HUES6 (cell line): ENCODE measurements at regions not wholly inside any gene's neighbourhood (a gene's known extent, or its start where the extent isn't known, plus 50 kb on each side); places are given as distances from the start of the nearest gene placed in this dataset.

Source experiments
- H3K27ac ChIP-seq: 2 replicates; pipeline ENCODE4 v1.7.0; 2013; ENCODE audit warnings: low read depth, mild to moderate bottlenecking, low read length, inconsistent platforms
- H3K27me3 ChIP-seq: 2 replicates; pipeline ENCODE4 v1.6.1; 2013; ENCODE audit warnings: low read length; ENCODE audit not compliant: control insufficient read depth, insufficient read depth
- H3K36me3 ChIP-seq: 2 replicates; pipeline ENCODE4 v1.6.1; 2013; ENCODE audit warnings: low read length; ENCODE audit not compliant: control insufficient read depth, insufficient read depth
- H3K4me1 ChIP-seq: 2 replicates; pipeline ENCODE4 v1.6.1; 2013; ENCODE audit warnings: low read length; ENCODE audit not compliant: control insufficient read depth, insufficient read depth
- H3K4me3 ChIP-seq: 2 replicates; pipeline ENCODE4 v1.5.1; 2013; ENCODE audit warnings: low read depth, low read length
- H3K9ac ChIP-seq: one replicate; pipeline ENCODE4 v1.6.1; 2013; ENCODE audit warnings: mild to moderate bottlenecking, low read length
- H3K9me3 ChIP-seq: 2 replicates; pipeline ENCODE4 v1.6.1; 2013; ENCODE audit warnings: low read depth, low read length; ENCODE audit not compliant: control insufficient read depth, insufficient read depth

- H3K9me3 ChIP-seq: no peaks in the 10 kb centered on the region
- H3K27me3 ChIP-seq: no peaks in the 10 kb centered on the region
- no peak overlapping the region for H3K27ac ChIP-seq
- H3K4me1 ChIP-seq: no peaks in the 10 kb centered on the region
- no peaks in the 10 kb centered on the region for H3K36me3 ChIP-seq
- no peak overlapping the region for H3K4me3 ChIP-seq
- no peak overlapping the region for H3K9ac ChIP-seq
Measured at GRCh38 chr1:104531990-104532389, 782.3 kb downstream of the AMY1C start.

DNA sequence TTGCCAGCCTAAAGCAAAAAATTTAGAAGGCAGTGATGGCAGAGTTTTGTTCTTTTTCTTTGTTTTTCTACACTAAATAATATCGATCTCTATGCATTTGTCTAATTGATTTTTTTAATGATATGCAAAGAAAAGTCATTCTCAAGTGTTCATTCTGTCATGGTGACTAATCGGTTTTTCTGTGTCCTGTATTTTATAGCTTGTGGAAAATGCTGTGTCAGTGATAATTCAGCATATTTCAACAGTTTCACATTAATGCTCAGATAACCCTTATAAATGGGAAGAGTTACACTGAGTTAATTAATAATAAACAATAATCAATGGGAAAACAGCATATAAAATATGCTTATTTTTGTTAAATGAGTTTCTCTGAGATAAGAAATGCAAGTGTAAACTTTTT, 824.9 kb downstream of the AMY1C start:
- no peaks in the 10 kb centered on the region for H3K27me3 ChIP-seq
- H3K9ac ChIP-seq: no peak overlapping the region
- H3K4me3 ChIP-seq: no peak overlapping the region
- no peaks in the 10 kb centered on the region for H3K9me3 ChIP-seq
- no peak overlapping the region for H3K27ac ChIP-seq
- H3K36me3 ChIP-seq: no peaks in the 10 kb centered on the region
- H3K4me1 ChIP-seq: no peaks in the 10 kb centered on the region

DNA sequence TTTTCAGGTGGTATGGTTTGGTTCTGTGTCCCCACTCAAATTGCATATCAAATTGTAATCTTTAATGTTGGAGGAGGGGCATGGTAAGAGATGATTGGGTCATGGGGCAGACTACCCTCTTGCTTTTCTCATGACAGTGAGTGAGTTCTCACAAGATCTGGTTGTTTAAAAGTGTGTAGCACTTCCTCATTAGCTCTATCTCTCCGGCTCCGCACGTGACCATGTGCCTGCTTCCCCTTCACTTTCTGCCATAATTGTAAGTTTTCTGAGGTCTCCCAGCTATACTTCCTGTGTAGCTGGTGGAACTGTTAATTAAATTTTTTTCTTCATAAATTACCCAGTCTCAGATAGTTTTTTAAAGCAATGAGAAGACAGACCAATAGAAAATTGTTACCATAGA, 843.2 kb downstream of the AMY1C start:
- Histone ChIP-seq H3K4me1 (0 out of 2 replicates have a peak, but pooled peaks cover 2% of the 10 kb centered on the region), H3K9ac (no peak overlapping the region), H3K36me3 (no peaks in the 10 kb centered on the region), H3K27ac (no peak overlapping the region), H3K9me3 (peaks cover 7% of the 10 kb centered on the region; the same call in 1 of the 2 replicates), H3K4me3 (no peak overlapping the region), H3K27me3 (no peaks in the 10 kb centered on the region)

GRCh38 chr1:104593413-104594187, 843.9 kb downstream of the AMY1C start:
- Histone ChIP-seq H3K27ac (no peak overlapping the region), H3K36me3 (no peaks in the 10 kb centered on the region), H3K4me3 (no peak overlapping the region), H3K4me1 (0 out of 2 replicates have a peak, but pooled peaks cover 2% of the 10 kb centered on the region), H3K9me3 (peaks cover 7% of the 10 kb centered on the region; the same call in 1 of the 2 replicates), H3K9ac (no peak overlapping the region), H3K27me3 (no peaks in the 10 kb centered on the region)

- Histone ChIP-seq H3K36me3 (no peaks in the 10 kb centered on the region), H3K4me1 (no peaks in the 10 kb centered on the region), H3K27ac (no peak overlapping the region), H3K9me3 (peaks cover 21% of the 10 kb centered on the region), H3K27me3 (no peaks in the 10 kb centered on the region), H3K9ac (no peak overlapping the region), H3K4me3 (no peak overlapping the region)
Measured at GRCh38 chr1:104617474-104617873, 867.8 kb downstream of the AMY1C start.

- Histone ChIP-seq H3K27me3 (no peaks in the 10 kb centered on the region), H3K9ac (no peak overlapping the region)
Measured at GRCh38 chr1:104621221-104621620, 871.5 kb downstream of the AMY1C start.

GRCh38 chr1:104624538-104624937, 874.8 kb downstream of the AMY1C start:
- Histone ChIP-seq H3K27me3 (no peaks in the 10 kb centered on the region), H3K36me3 (no peaks in the 10 kb centered on the region), H3K4me1 (no peaks in the 10 kb centered on the region), H3K9me3 (no peaks in the 10 kb centered on the region), H3K27ac (no peak overlapping the region), H3K9ac (no peak overlapping the region), H3K4me3 (no peak overlapping the region)

More at GRCh38 chr1:104621221-104621620, 871.5 kb downstream of the AMY1C start:
- Histone ChIP-seq H3K9me3 (peaks cover 18% of the 10 kb centered on the region), H3K4me1 (no peaks in the 10 kb centered on the region), H3K36me3 (no peaks in the 10 kb centered on the region), H3K27ac (no peak overlapping the region), H3K4me3 (no peak overlapping the region)

DNA sequence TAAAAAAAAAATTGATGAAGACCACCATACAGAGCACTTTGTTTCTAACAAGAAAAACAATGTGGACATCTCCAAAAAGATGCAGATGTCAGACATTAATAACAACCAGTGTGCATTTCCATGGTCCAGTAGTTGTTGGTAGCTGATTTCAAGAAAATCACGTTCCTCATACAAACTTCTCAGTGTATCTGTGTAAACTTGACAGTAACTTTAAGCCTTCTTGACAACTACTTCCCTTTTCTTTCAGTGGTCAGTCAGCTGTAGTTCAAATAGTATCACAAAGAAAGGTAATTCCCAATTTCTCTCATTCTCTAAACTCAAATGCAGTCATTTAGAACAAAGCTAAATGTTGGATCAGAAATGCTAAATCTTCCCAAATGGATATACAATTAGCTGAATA, 879.9 kb downstream of the AMY1C start:
- H3K4me1 ChIP-seq: no peaks in the 10 kb centered on the region
- no peak overlapping the region for H3K27ac ChIP-seq
- H3K9ac ChIP-seq: no peak overlapping the region
- no peaks in the 10 kb centered on the region for H3K36me3 ChIP-seq
- H3K4me3 ChIP-seq: no peak overlapping the region
- no peaks in the 10 kb centered on the region for H3K27me3 ChIP-seq
- H3K9me3 ChIP-seq: no peaks in the 10 kb centered on the region

- no peak overlapping the region for H3K27ac ChIP-seq
- H3K4me1 ChIP-seq: no peaks in the 10 kb centered on the region
- H3K9me3 ChIP-seq: no peaks in the 10 kb centered on the region
- H3K9ac ChIP-seq: no peak overlapping the region
- H3K27me3 ChIP-seq: no peaks in the 10 kb centered on the region
- H3K4me3 ChIP-seq: no peak overlapping the region
- no peaks in the 10 kb centered on the region for H3K36me3 ChIP-seq
Measured at GRCh38 chr1:104630567-104631149, 881.0 kb downstream of the AMY1C start.

DNA sequence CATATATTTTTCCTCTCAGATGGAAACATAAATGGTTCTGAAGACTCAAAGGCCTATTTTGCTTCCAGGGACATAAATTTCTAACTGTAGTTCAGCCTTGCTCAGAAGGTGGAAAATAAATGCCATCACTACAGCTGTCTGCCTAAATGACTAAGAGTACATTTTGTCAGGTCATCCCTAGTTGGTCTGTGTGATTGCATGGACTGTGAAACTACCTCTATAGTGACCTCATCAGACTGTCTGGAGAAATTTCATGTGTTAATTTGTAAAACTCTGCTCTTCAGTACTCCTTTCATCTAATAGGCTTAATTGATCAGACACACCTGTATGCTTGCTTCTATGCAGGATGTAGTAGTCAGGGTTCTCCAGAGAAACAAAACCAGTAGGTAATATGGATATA, 886.9 kb downstream of the AMY1C start:
- Histone ChIP-seq H3K4me3 (no peak overlapping the region), H3K36me3 (no peaks in the 10 kb centered on the region), H3K9me3 (no peaks in the 10 kb centered on the region), H3K27ac (no peak overlapping the region), H3K4me1 (no peaks in the 10 kb centered on the region), H3K9ac (no peak overlapping the region), H3K27me3 (no peaks in the 10 kb centered on the region)

DNA sequence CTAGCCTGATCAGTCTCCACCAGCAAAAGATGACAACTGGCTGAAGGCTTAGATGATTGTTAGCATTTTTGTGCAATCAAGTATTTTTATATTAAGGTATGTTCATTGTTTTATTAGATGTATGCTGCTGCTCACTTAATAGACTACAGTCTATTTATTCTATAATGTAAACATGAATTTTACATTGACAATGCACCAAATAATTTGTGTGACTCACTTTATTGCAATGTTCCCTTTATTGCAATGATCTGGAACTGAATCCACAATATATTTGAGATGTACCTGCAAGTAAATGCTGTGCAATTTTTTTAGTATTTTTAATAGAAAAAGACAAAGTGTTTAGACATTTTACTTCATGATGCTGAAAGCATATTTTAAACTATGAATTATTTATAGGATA, 896.5 kb downstream of the AMY1C start:
- Histone ChIP-seq H3K4me3 (no peak overlapping the region), H3K36me3 (no peaks in the 10 kb centered on the region), H3K27ac (no peak overlapping the region), H3K9me3 (no peaks in the 10 kb centered on the region), H3K9ac (no peak overlapping the region), H3K4me1 (no peaks in the 10 kb centered on the region), H3K27me3 (no peaks in the 10 kb centered on the region)
